ENCODE measurements at regions not wholly inside any gene's neighbourhood (a gene's known extent, or its start where the extent isn't known, plus 50 kb on each side); places are given as distances from the start of the nearest gene placed in this dataset.

DNA sequence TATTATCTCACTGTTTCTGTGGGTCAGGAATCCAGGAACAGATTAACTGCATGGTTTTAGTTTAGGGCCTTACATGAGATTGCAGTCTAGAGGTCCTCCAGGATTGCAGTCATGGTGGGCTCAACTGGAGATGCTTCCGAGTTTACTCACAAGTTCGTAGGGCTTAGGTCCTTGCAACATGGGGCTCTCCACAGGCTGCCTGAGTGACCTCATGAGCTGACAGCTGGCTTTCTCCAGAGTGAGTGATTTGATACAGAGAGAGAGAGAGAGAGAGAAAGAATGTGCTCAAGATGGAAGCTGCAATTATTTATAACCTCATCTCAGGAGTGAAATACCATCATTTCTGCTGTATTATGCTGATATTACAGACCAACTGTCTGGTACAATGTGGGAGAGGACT lies 168.9 kb downstream of the GPAT3 start:
- no peaks in the 10 kb centered on the region for H3K27me3 ChIP-seq (replicated peaks; ENCODE audit: control insufficient read depth, insufficient read depth, low read length)
- TF ChIP-seq, protein P1, sequence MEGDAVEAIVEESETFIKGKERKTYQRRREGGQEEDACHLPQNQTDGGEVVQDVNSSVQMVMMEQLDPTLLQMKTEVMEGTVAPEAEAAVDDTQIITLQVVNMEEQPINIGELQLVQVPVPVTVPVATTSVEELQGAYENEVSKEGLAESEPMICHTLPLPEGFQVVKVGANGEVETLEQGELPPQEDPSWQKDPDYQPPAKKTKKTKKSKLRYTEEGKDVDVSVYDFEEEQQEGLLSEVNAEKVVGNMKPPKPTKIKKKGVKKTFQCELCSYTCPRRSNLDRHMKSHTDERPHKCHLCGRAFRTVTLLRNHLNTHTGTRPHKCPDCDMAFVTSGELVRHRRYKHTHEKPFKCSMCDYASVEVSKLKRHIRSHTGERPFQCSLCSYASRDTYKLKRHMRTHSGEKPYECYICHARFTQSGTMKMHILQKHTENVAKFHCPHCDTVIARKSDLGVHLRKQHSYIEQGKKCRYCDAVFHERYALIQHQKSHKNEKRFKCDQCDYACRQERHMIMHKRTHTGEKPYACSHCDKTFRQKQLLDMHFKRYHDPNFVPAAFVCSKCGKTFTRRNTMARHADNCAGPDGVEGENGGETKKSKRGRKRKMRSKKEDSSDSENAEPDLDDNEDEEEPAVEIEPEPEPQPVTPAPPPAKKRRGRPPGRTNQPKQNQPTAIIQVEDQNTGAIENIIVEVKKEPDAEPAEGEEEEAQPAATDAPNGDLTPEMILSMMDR (IDR thresholded peaks at IDR 0.05; ENCODE audit: insufficient read depth, low read length, poor library complexity, severe bottlenecking), result no peak
- no peak for DNase-seq (ENCODE audit: extremely low read depth, insufficient read length)
- H3K4me3 ChIP-seq (replicated peaks; ENCODE audit: low read depth, low read length), result no peak overlapping the region
- H3K36me3 ChIP-seq (ENCODE audit: control insufficient read depth, insufficient read depth, low read length), result no peaks in the 10 kb centered on the region

GRCh38 chr4:83703752-83704151 lies 167.8 kb downstream of the GPAT3 start:
- no peak for DNase-seq (ENCODE audit: extremely low read depth, insufficient read length)
- H3K36me3 ChIP-seq (ENCODE audit: control insufficient read depth, insufficient read depth, low read length), result no peaks in the 10 kb centered on the region
- TF ChIP-seq, protein P1 (IDR thresholded peaks at IDR 0.05; ENCODE audit: insufficient read depth, low read length, poor library complexity, severe bottlenecking), result no peak
- H3K27me3 ChIP-seq (replicated peaks; ENCODE audit: control insufficient read depth, insufficient read depth, low read length), result no peaks in the 10 kb centered on the region
- no peak overlapping the region for H3K4me3 ChIP-seq (replicated peaks; ENCODE audit: low read depth, low read length)

GRCh38 chr4:83701041-83701440 lies 165.1 kb downstream of the GPAT3 start:
- no peaks in the 10 kb centered on the region for H3K27me3 ChIP-seq (replicated peaks; ENCODE audit: control insufficient read depth, insufficient read depth, low read length)
- TF ChIP-seq, protein P1 (IDR thresholded peaks at IDR 0.05; ENCODE audit: insufficient read depth, low read length, poor library complexity, severe bottlenecking), result no peak
- no peaks in the 10 kb centered on the region for H3K36me3 ChIP-seq (ENCODE audit: control insufficient read depth, insufficient read depth, low read length)
- no peak overlapping the region for H3K4me3 ChIP-seq (replicated peaks; ENCODE audit: low read depth, low read length)
- DNase-seq (ENCODE audit: extremely low read depth, insufficient read length), result no peak

GRCh38 chr4:83699358-83699757 lies 163.4 kb downstream of the GPAT3 start:
- no peaks in the 10 kb centered on the region for H3K36me3 ChIP-seq (ENCODE audit: control insufficient read depth, insufficient read depth, low read length)
- TF ChIP-seq, protein P1 (IDR thresholded peaks at IDR 0.05; ENCODE audit: insufficient read depth, low read length, poor library complexity, severe bottlenecking), result no peak
- no peak for DNase-seq (ENCODE audit: extremely low read depth, insufficient read length)
- no peaks in the 10 kb centered on the region for H3K27me3 ChIP-seq (replicated peaks; ENCODE audit: control insufficient read depth, insufficient read depth, low read length)
- no peak overlapping the region for H3K4me3 ChIP-seq (replicated peaks; ENCODE audit: low read depth, low read length)

- no peak for DNase-seq (ENCODE audit: extremely low read depth, insufficient read length)
- H3K36me3 ChIP-seq (ENCODE audit: control insufficient read depth, insufficient read depth, low read length), result no peaks in the 10 kb centered on the region
- H3K27me3 ChIP-seq (replicated peaks; ENCODE audit: control insufficient read depth, insufficient read depth, low read length), result no peaks in the 10 kb centered on the region
- H3K4me3 ChIP-seq (replicated peaks; ENCODE audit: low read depth, low read length), result no peak overlapping the region
- TF ChIP-seq, protein P1 (IDR thresholded peaks at IDR 0.05; ENCODE audit: insufficient read depth, low read length, poor library complexity, severe bottlenecking), result no peak
Measured at GRCh38 chr4:83692028-83692427, 156.1 kb downstream of the GPAT3 start.

- DNase-seq (ENCODE audit: extremely low read depth, insufficient read length), result no peak
- Histone ChIP-seq H3K4me3 (replicated peaks; ENCODE audit: low read depth, low read length) (no peak overlapping the region), H3K36me3 (ENCODE audit: control insufficient read depth, insufficient read depth, low read length) (no peaks in the 10 kb centered on the region), H3K27me3 (replicated peaks; ENCODE audit: control insufficient read depth, insufficient read depth, low read length) (no peaks in the 10 kb centered on the region)
- TF ChIP-seq, protein P1 (IDR thresholded peaks at IDR 0.05; ENCODE audit: insufficient read depth, low read length, poor library complexity, severe bottlenecking), result no peak
Measured at GRCh38 chr4:83686166-83686565, 150.3 kb downstream of the GPAT3 start.
